Effector memory CD8-positive, alpha-beta T cell (primary cell): ENCODE measurements at regions not wholly inside any gene's neighbourhood (a gene's known extent, or its start where the extent isn't known, plus 50 kb on each side); places are given as distances from the start of the nearest gene placed in this dataset.

Experiments
- ATAC-seq: fragments of 150-1000 bp; cut with Tn5 transposase; replicated peaks from 2 replicates; pipeline ENCODE4 v1.10.0; 2021; ENCODE audit warnings: mild to moderate bottlenecking, moderate library complexity
- DNase-seq, 3 experiments: peaks; one replicate each; pipeline ENCODE4 v3.0.0; 2021
- H3K27ac Mint-ChIP-seq, 2 donors: one replicate each; pipeline ENCODE4 v1.8.0; 2022; ENCODE audit warnings: mild to moderate bottlenecking in 2 of 2, mixed read lengths in 2 of 2, moderate library complexity in 2 of 2
- H3K27me3 Mint-ChIP-seq, 2 donors: one replicate each; pipeline ENCODE4 v1.8.0; 2022; ENCODE audit warnings: mixed read lengths in 2 of 2
- H3K36me3 Mint-ChIP-seq: one replicate; pipeline ENCODE4 v1.8.0; 2022; ENCODE audit warnings: mild to moderate bottlenecking, moderate library complexity, mixed read lengths; ENCODE audit not compliant: insufficient read depth
- H3K4me1 Mint-ChIP-seq, 2 donors: one replicate each; pipeline ENCODE4 v1.8.0; 2022; ENCODE audit warnings: low read depth in 2 of 2, mixed read lengths in 2 of 2
- H3K4me3 Mint-ChIP-seq, 2 donors: one replicate each; pipeline ENCODE4 v1.8.0; 2022; ENCODE audit warnings: mild to moderate bottlenecking in 2 of 2, mixed read lengths in 2 of 2, moderate library complexity in 2 of 2
- H3K9me3 Mint-ChIP-seq, 2 donors: one replicate each; pipeline ENCODE4 v1.8.0; 2022; ENCODE audit warnings: mixed read lengths in 2 of 2

GRCh38 chr18:77522051-77522675 lies 272.5 kb downstream of the GALR1 start:
- DNase-seq (no peak), ATAC-seq (no peak)
- Mint-ChIP-seq H3K9me3 (peaks cover 8 to 10% of the 10 kb centered on the region in 2 donors), H3K36me3 (no peaks in the 10 kb centered on the region), H3K27me3 (peaks cover 17 to 18% of the 10 kb centered on the region in 2 donors), H3K27ac (no peak overlapping the region), H3K4me3 (no peak overlapping the region), H3K4me1 (no peaks in the 10 kb centered on the region)

GRCh38 chr18:77524909-77525308 lies 275.3 kb downstream of the GALR1 start:
- H3K36me3 Mint-ChIP-seq = no peaks in the 10 kb centered on the region
- H3K9me3 Mint-ChIP-seq = peaks cover 8 to 11% of the 10 kb centered on the region in 2 donors
- H3K4me3 Mint-ChIP-seq = no peak overlapping the region
- H3K27ac Mint-ChIP-seq = no peak overlapping the region
- no peak for ATAC-seq
- no peak for DNase-seq
- no peaks in the 10 kb centered on the region for H3K4me1 Mint-ChIP-seq
- H3K27me3 Mint-ChIP-seq = peaks cover 15 to 19% of the 10 kb centered on the region in 2 donors

GRCh38 chr18:77526962-77527361 lies 277.3 kb downstream of the GALR1 start:
- no peak overlapping the region for H3K4me3 Mint-ChIP-seq
- no peak for ATAC-seq

GRCh38 chr18:77528872-77529271 lies 279.2 kb downstream of the GALR1 start:
- H3K27ac Mint-ChIP-seq = no peak overlapping the region
- no peak overlapping the region for H3K4me3 Mint-ChIP-seq
- no peaks in the 10 kb centered on the region for H3K4me1 Mint-ChIP-seq
- peaks cover 17 to 22% of the 10 kb centered on the region in 2 donors for H3K27me3 Mint-ChIP-seq
- no peak for DNase-seq
- peaks cover 8 to 11% of the 10 kb centered on the region in 2 donors for H3K9me3 Mint-ChIP-seq
- no peaks in the 10 kb centered on the region for H3K36me3 Mint-ChIP-seq
- no peak for ATAC-seq

More at GRCh38 chr18:77526962-77527361, 277.3 kb downstream of the GALR1 start:
- Mint-ChIP-seq H3K27ac (no peak overlapping the region), H3K4me1 (no peaks in the 10 kb centered on the region), H3K9me3 (peaks cover 8 to 11% of the 10 kb centered on the region in 2 donors), H3K27me3 (peaks cover 18 to 22% of the 10 kb centered on the region in 2 donors), H3K36me3 (no peaks in the 10 kb centered on the region)
- no peak for DNase-seq

GRCh38 chr18:77529492-77530176 lies 280.0 kb downstream of the GALR1 start:
- Mint-ChIP-seq H3K36me3 (no peaks in the 10 kb centered on the region), H3K27me3 (peaks cover 17 to 20% of the 10 kb centered on the region in 2 donors), H3K4me3 (no peak overlapping the region), H3K9me3 (peaks cover 8 to 11% of the 10 kb centered on the region in 2 donors), H3K4me1 (no peaks in the 10 kb centered on the region), H3K27ac (no peak overlapping the region)
- ATAC-seq (no peak), DNase-seq (no peak)

GRCh38 chr18:77530732-77531131 lies 281.1 kb downstream of the GALR1 start:
- peaks cover 19 to 25% of the 10 kb centered on the region in 2 donors for H3K27me3 Mint-ChIP-seq
- no peak for ATAC-seq
- no peak overlapping the region for H3K4me3 Mint-ChIP-seq
- H3K4me1 Mint-ChIP-seq = no peaks in the 10 kb centered on the region
- no peaks in the 10 kb centered on the region for H3K36me3 Mint-ChIP-seq
- H3K9me3 Mint-ChIP-seq = peaks cover 8 to 11% of the 10 kb centered on the region in 2 donors
- H3K27ac Mint-ChIP-seq = no peak overlapping the region
- DNase-seq = no peak

GRCh38 chr18:77539860-77540259 lies 290.2 kb downstream of the GALR1 start:
- Mint-ChIP-seq H3K4me3 (no peak overlapping the region), H3K9me3 (no peaks in the 10 kb centered on the region), H3K36me3 (no peaks in the 10 kb centered on the region), H3K27ac (peak overlapping the region in 1 of 2 donors; percentile 24), H3K27me3 (peaks cover 51 to 54% of the 10 kb centered on the region in 2 donors), H3K4me1 (no peaks in the 10 kb centered on the region)
- no peak for DNase-seq
- ATAC-seq = no peak

- Mint-ChIP-seq H3K4me1 (no peaks in the 10 kb centered on the region), H3K4me3 (no peak overlapping the region), H3K36me3 (no peaks in the 10 kb centered on the region), H3K27ac (no peak overlapping the region), H3K27me3 (peaks cover 50 to 52% of the 10 kb centered on the region in 2 donors), H3K9me3 (no peaks in the 10 kb centered on the region)
- DNase-seq (no peak), ATAC-seq (no peak)
These were observed 295.1 kb downstream of the GALR1 start for GRCh38 chr18:77544792-77545191.

GRCh38 chr18:77547757-77548156 lies 298.1 kb downstream of the GALR1 start:
- no peaks in the 10 kb centered on the region for H3K4me1 Mint-ChIP-seq
- DNase-seq (no peak), ATAC-seq (no peak)
- no peaks in the 10 kb centered on the region for H3K36me3 Mint-ChIP-seq
- H3K27ac Mint-ChIP-seq = no peak overlapping the region
- H3K9me3 Mint-ChIP-seq = no peaks in the 10 kb centered on the region
- H3K27me3 Mint-ChIP-seq = peaks cover 28 to 38% of the 10 kb centered on the region in 2 donors
- no peak overlapping the region for H3K4me3 Mint-ChIP-seq

GRCh38 chr18:77548790-77549420 lies 299.3 kb downstream of the GALR1 start:
- ATAC-seq = no peak

GRCh38 chr18:77550625-77551024 lies 301.0 kb downstream of the GALR1 start:
- Mint-ChIP-seq H3K27ac (no peak overlapping the region), H3K36me3 (no peaks in the 10 kb centered on the region), H3K4me3 (no peak overlapping the region), H3K4me1 (no peaks in the 10 kb centered on the region), H3K9me3 (no peaks in the 10 kb centered on the region), H3K27me3 (peaks cover 43 to 52% of the 10 kb centered on the region in 2 donors)
- ATAC-seq (no peak), DNase-seq (no peak)

More at GRCh38 chr18:77548790-77549420, 299.3 kb downstream of the GALR1 start:
- peaks cover 31 to 41% of the 10 kb centered on the region in 2 donors for H3K27me3 Mint-ChIP-seq
- H3K36me3 Mint-ChIP-seq = no peaks in the 10 kb centered on the region
- H3K4me1 Mint-ChIP-seq = no peaks in the 10 kb centered on the region
- no peak overlapping the region for H3K27ac Mint-ChIP-seq
- no peaks in the 10 kb centered on the region for H3K9me3 Mint-ChIP-seq
- no peak overlapping the region for H3K4me3 Mint-ChIP-seq
- DNase-seq = no peak

- Mint-ChIP-seq H3K4me1 (no peaks in the 10 kb centered on the region), H3K27ac (no peak overlapping the region), H3K36me3 (no peaks in the 10 kb centered on the region)
These were observed 301.4 kb downstream of the GALR1 start for GRCh38 chr18:77551055-77551454.

GRCh38 chr18:77552945-77553344 lies 303.3 kb downstream of the GALR1 start:
- H3K27ac Mint-ChIP-seq = no peak overlapping the region
- no peaks in the 10 kb centered on the region for H3K9me3 Mint-ChIP-seq
- H3K27me3 Mint-ChIP-seq = peaks cover 42 to 50% of the 10 kb centered on the region in 2 donors
- H3K4me1 Mint-ChIP-seq = no peaks in the 10 kb centered on the region
- no peak for ATAC-seq
- no peak overlapping the region for H3K4me3 Mint-ChIP-seq
- no peaks in the 10 kb centered on the region for H3K36me3 Mint-ChIP-seq
- DNase-seq = no peak

More at GRCh38 chr18:77551055-77551454, 301.4 kb downstream of the GALR1 start:
- Mint-ChIP-seq H3K27me3 (peaks cover 44 to 48% of the 10 kb centered on the region in 2 donors), H3K9me3 (no peaks in the 10 kb centered on the region), H3K4me3 (no peak overlapping the region)
- DNase-seq (no peak), ATAC-seq (no peak)

GRCh38 chr18:77554061-77554460 lies 304.4 kb downstream of the GALR1 start:
- Mint-ChIP-seq H3K4me1 (no peaks in the 10 kb centered on the region), H3K27me3 (peaks cover 37 to 46% of the 10 kb centered on the region in 2 donors), H3K4me3 (no peak overlapping the region), H3K9me3 (no peaks in the 10 kb centered on the region), H3K27ac (no peak overlapping the region), H3K36me3 (no peaks in the 10 kb centered on the region)
- DNase-seq (no peak), ATAC-seq (no peak)
